ENCODE measurements at regions not wholly inside any gene's neighbourhood (a gene's known extent, or its start where the extent isn't known, plus 50 kb on each side); places are given as distances from the start of the nearest gene placed in this dataset.

GRCh38 chr5:2332521-2332920, 419.0 kb downstream of the IRX2 start:
- no peaks in the 10 kb centered on the region for H3K4me1 Mint-ChIP-seq (ENCODE audit: low read depth)
- no peaks in the 10 kb centered on the region for H3K36me3 Mint-ChIP-seq (ENCODE audit: low read depth)
- H3K9me3 Mint-ChIP-seq: peaks cover 15% of the 10 kb centered on the region

GRCh38 chr5:2330325-2331130, 420.9 kb downstream of the IRX2 start:
- no peaks in the 10 kb centered on the region for H3K27me3 Mint-ChIP-seq (ENCODE audit: low read depth)
- no peaks in the 10 kb centered on the region for H3K36me3 Mint-ChIP-seq (ENCODE audit: low read depth)
- H3K27ac Mint-ChIP-seq: no peak overlapping the region
- no peak overlapping the region for H3K4me3 Mint-ChIP-seq
- no peaks in the 10 kb centered on the region for H3K4me1 Mint-ChIP-seq (ENCODE audit: low read depth)
- H3K9me3 Mint-ChIP-seq: peaks cover 21% of the 10 kb centered on the region

More at GRCh38 chr5:2332521-2332920, 419.0 kb downstream of the IRX2 start:
- Mint-ChIP-seq H3K4me3 (no peak overlapping the region), H3K27me3 (ENCODE audit: low read depth) (no peaks in the 10 kb centered on the region), H3K27ac (no peak overlapping the region)

- H3K4me1 Mint-ChIP-seq (ENCODE audit: low read depth): no peaks in the 10 kb centered on the region
- H3K27me3 Mint-ChIP-seq (ENCODE audit: low read depth): no peaks in the 10 kb centered on the region
- no peak overlapping the region for H3K27ac Mint-ChIP-seq
- H3K4me3 Mint-ChIP-seq: no peak overlapping the region
- H3K9me3 Mint-ChIP-seq: peaks cover 21% of the 10 kb centered on the region
- H3K36me3 Mint-ChIP-seq (ENCODE audit: low read depth): no peaks in the 10 kb centered on the region
Measured at GRCh38 chr5:2329741-2330140, 421.7 kb downstream of the IRX2 start.

- H3K36me3 Mint-ChIP-seq (ENCODE audit: low read depth): no peaks in the 10 kb centered on the region
- H3K27me3 Mint-ChIP-seq (ENCODE audit: low read depth): no peaks in the 10 kb centered on the region
- no peak overlapping the region for H3K27ac Mint-ChIP-seq
- H3K9me3 Mint-ChIP-seq: peaks cover 10% of the 10 kb centered on the region
- no peak overlapping the region for H3K4me3 Mint-ChIP-seq
- no peaks in the 10 kb centered on the region for H3K4me1 Mint-ChIP-seq (ENCODE audit: low read depth)
Measured at GRCh38 chr5:2326601-2327000, 424.9 kb downstream of the IRX2 start.

- Mint-ChIP-seq H3K27me3 (ENCODE audit: low read depth) (no peaks in the 10 kb centered on the region), H3K9me3 (peaks cover 6% of the 10 kb centered on the region), H3K4me3 (no peak overlapping the region)
Measured at GRCh38 chr5:2324788-2325187, 426.7 kb downstream of the IRX2 start.

GRCh38 chr5:2320611-2321010, 430.9 kb downstream of the IRX2 start:
- no peaks in the 10 kb centered on the region for H3K36me3 Mint-ChIP-seq (ENCODE audit: low read depth)
- no peak overlapping the region for H3K4me3 Mint-ChIP-seq
- H3K4me1 Mint-ChIP-seq (ENCODE audit: low read depth): no peaks in the 10 kb centered on the region
- H3K27ac Mint-ChIP-seq: no peak overlapping the region
- H3K27me3 Mint-ChIP-seq (ENCODE audit: low read depth): no peaks in the 10 kb centered on the region
- H3K9me3 Mint-ChIP-seq: no peaks in the 10 kb centered on the region

More at GRCh38 chr5:2324788-2325187, 426.7 kb downstream of the IRX2 start:
- Mint-ChIP-seq H3K27ac (no peak overlapping the region), H3K36me3 (ENCODE audit: low read depth) (no peaks in the 10 kb centered on the region), H3K4me1 (ENCODE audit: low read depth) (no peaks in the 10 kb centered on the region)

- Mint-ChIP-seq H3K27me3 (ENCODE audit: low read depth) (no peaks in the 10 kb centered on the region), H3K27ac (no peak overlapping the region), H3K4me1 (ENCODE audit: low read depth) (no peaks in the 10 kb centered on the region), H3K4me3 (no peak overlapping the region), H3K9me3 (no peaks in the 10 kb centered on the region), H3K36me3 (ENCODE audit: low read depth) (no peaks in the 10 kb centered on the region)
Measured at GRCh38 chr5:2317540-2317939, 433.9 kb downstream of the IRX2 start.

- Mint-ChIP-seq H3K36me3 (ENCODE audit: low read depth) (no peaks in the 10 kb centered on the region), H3K4me1 (ENCODE audit: low read depth) (no peaks in the 10 kb centered on the region), H3K27me3 (ENCODE audit: low read depth) (no peaks in the 10 kb centered on the region), H3K27ac (no peak overlapping the region), H3K4me3 (no peak overlapping the region), H3K9me3 (no peaks in the 10 kb centered on the region)
Measured at GRCh38 chr5:2311851-2312250, 429.1 kb upstream of the IRX4 start.

- Mint-ChIP-seq H3K9me3 (no peaks in the 10 kb centered on the region), H3K4me1 (ENCODE audit: low read depth) (no peaks in the 10 kb centered on the region), H3K27ac (no peak overlapping the region), H3K4me3 (no peak overlapping the region), H3K27me3 (ENCODE audit: low read depth) (no peaks in the 10 kb centered on the region), H3K36me3 (ENCODE audit: low read depth) (no peaks in the 10 kb centered on the region)
Measured at GRCh38 chr5:2310946-2311345, 428.2 kb upstream of the IRX4 start.

- Mint-ChIP-seq H3K4me1 (ENCODE audit: low read depth) (no peaks in the 10 kb centered on the region), H3K4me3 (no peak overlapping the region), H3K27me3 (ENCODE audit: low read depth) (no peaks in the 10 kb centered on the region)
Measured at GRCh38 chr5:2307631-2308030, 424.9 kb upstream of the IRX4 start.

GRCh38 chr5:2306711-2307110, 424.0 kb upstream of the IRX4 start:
- Mint-ChIP-seq H3K27me3 (ENCODE audit: low read depth) (no peaks in the 10 kb centered on the region), H3K4me3 (no peak overlapping the region), H3K27ac (peak overlapping the region; percentile 7), H3K9me3 (no peaks in the 10 kb centered on the region), H3K36me3 (ENCODE audit: low read depth) (no peaks in the 10 kb centered on the region), H3K4me1 (ENCODE audit: low read depth) (no peaks in the 10 kb centered on the region)

More at GRCh38 chr5:2307631-2308030, 424.9 kb upstream of the IRX4 start:
- Mint-ChIP-seq H3K9me3 (no peaks in the 10 kb centered on the region), H3K36me3 (ENCODE audit: low read depth) (no peaks in the 10 kb centered on the region), H3K27ac (no peak overlapping the region)

- Mint-ChIP-seq H3K36me3 (ENCODE audit: low read depth) (no peaks in the 10 kb centered on the region), H3K4me3 (no peak overlapping the region), H3K27me3 (ENCODE audit: low read depth) (no peaks in the 10 kb centered on the region), H3K4me1 (ENCODE audit: low read depth) (no peaks in the 10 kb centered on the region), H3K27ac (no peak overlapping the region), H3K9me3 (no peaks in the 10 kb centered on the region)
Measured at GRCh38 chr5:2303431-2304100, 420.8 kb upstream of the IRX4 start.

GRCh38 chr5:2302169-2302568, 419.4 kb upstream of the IRX4 start:
- no peak overlapping the region for H3K4me3 Mint-ChIP-seq
- H3K27ac Mint-ChIP-seq: no peak overlapping the region
- H3K4me1 Mint-ChIP-seq (ENCODE audit: low read depth): no peaks in the 10 kb centered on the region
- H3K9me3 Mint-ChIP-seq: no peaks in the 10 kb centered on the region
- no peaks in the 10 kb centered on the region for H3K36me3 Mint-ChIP-seq (ENCODE audit: low read depth)
- no peaks in the 10 kb centered on the region for H3K27me3 Mint-ChIP-seq (ENCODE audit: low read depth)

- Mint-ChIP-seq H3K4me3 (no peak overlapping the region), H3K4me1 (ENCODE audit: low read depth) (no peaks in the 10 kb centered on the region), H3K27me3 (ENCODE audit: low read depth) (no peaks in the 10 kb centered on the region), H3K9me3 (no peaks in the 10 kb centered on the region), H3K27ac (no peak overlapping the region), H3K36me3 (ENCODE audit: low read depth) (no peaks in the 10 kb centered on the region)
Measured at GRCh38 chr5:2300861-2301574, 418.3 kb upstream of the IRX4 start.

GRCh38 chr5:2300421-2300820, 417.7 kb upstream of the IRX4 start:
- no peaks in the 10 kb centered on the region for H3K27me3 Mint-ChIP-seq (ENCODE audit: low read depth)
- H3K36me3 Mint-ChIP-seq (ENCODE audit: low read depth): no peaks in the 10 kb centered on the region
- H3K9me3 Mint-ChIP-seq: no peaks in the 10 kb centered on the region
- no peak overlapping the region for H3K27ac Mint-ChIP-seq
- no peaks in the 10 kb centered on the region for H3K4me1 Mint-ChIP-seq (ENCODE audit: low read depth)
- no peak overlapping the region for H3K4me3 Mint-ChIP-seq

All from T-helper 1 cell treated with Interleukin-12 subunit alpha and Interleukin-12 subunit beta and Interleukin-4 antibody, amounts not matched to agents 30 μg/mL and 1 μg/mL, for 36 hours (primary cell).